ENCODE measurements at regions not wholly inside any gene's neighbourhood (a gene's known extent, or its start where the extent isn't known, plus 50 kb on each side); places are given as distances from the start of the nearest gene placed in this dataset.
A peak's percentile ranks its signal among the peaks of the same experiment; 100 is the strongest.
"Not testable (repeated sequence)": the region's sequence is repeated elsewhere in the genome, so short reads cannot be mapped to it uniquely, and the experiment has no call there.

- no peak for DNase-seq
These were observed 124.3 kb upstream of the TRIM2 start for GRCh38 chr4:153079857-153080391.

GRCh38 chr4:153081006-153081580 lies 123.2 kb upstream of the TRIM2 start:
- no peak for DNase-seq

GRCh38 chr4:153081693-153082092 lies 122.5 kb upstream of the TRIM2 start:
- no peak for DNase-seq

- no peak for DNase-seq
These were observed 121.6 kb upstream of the TRIM2 start for GRCh38 chr4:153082322-153083301.

- DNase-seq: peak; percentile 87
These were observed 120.7 kb upstream of the TRIM2 start for GRCh38 chr4:153083447-153083947.

GRCh38 chr4:153084224-153084979 lies 119.8 kb upstream of the TRIM2 start:
- DNase-seq: no peak

GRCh38 chr4:153084980-153085630 lies 119.1 kb upstream of the TRIM2 start:
- peak; percentile 75 for DNase-seq

- no peak for DNase-seq
These were observed 116.5 kb upstream of the TRIM2 start for GRCh38 chr4:153087671-153088194.

GRCh38 chr4:153089742-153090141 lies 114.5 kb upstream of the TRIM2 start:
- no peak for DNase-seq

- no peak for DNase-seq
These were observed 114.1 kb upstream of the TRIM2 start for GRCh38 chr4:153090181-153090580.

- no peak for DNase-seq
These were observed 113.4 kb upstream of the TRIM2 start for GRCh38 chr4:153090670-153091385.

GRCh38 chr4:153093396-153093795 lies 110.8 kb upstream of the TRIM2 start:
- no peak for DNase-seq

GRCh38 chr4:153093802-153094201 lies 110.4 kb upstream of the TRIM2 start:
- DNase-seq: no peak

GRCh38 chr4:153094435-153094834 lies 109.8 kb upstream of the TRIM2 start:
- no peak for DNase-seq

- no peak for DNase-seq
These were observed 108.6 kb upstream of the TRIM2 start for GRCh38 chr4:153095448-153096204.

GRCh38 chr4:153096344-153096743 lies 107.9 kb upstream of the TRIM2 start:
- DNase-seq: no peak

- DNase-seq: no peak
These were observed 105.8 kb upstream of the TRIM2 start for GRCh38 chr4:153098427-153098826.

GRCh38 chr4:153099391-153100140 lies 104.7 kb upstream of the TRIM2 start:
- no peak for DNase-seq

- not testable (repeated sequence) for DNase-seq
These were observed 97.5 kb upstream of the TRIM2 start for GRCh38 chr4:153106736-153107135.

GRCh38 chr4:153107246-153107645 lies 97.0 kb upstream of the TRIM2 start:
- no peak for DNase-seq
